HepG2 (cell line): ENCODE measurements at regions not wholly inside any gene's neighbourhood (a gene's known extent, or its start where the extent isn't known, plus 50 kb on each side); places are given as distances from the start of the nearest gene placed in this dataset.

Source experiments
- BRCA1 ChIP-seq: sonication (generic); formaldehyde crosslinking; IDR thresholded peaks from 2 replicates; pipeline ENCODE4 v1.4.0; 2020; ENCODE audit warnings: missing genetic modification reagents
- CEBPZ ChIP-seq: IDR thresholded peaks from 2 replicates; pipeline ENCODE4 v1.6.1; 2012; ENCODE audit warnings: low read length, improper control_type of control experiment
- CREB3 ChIP-seq: sonication (generic); formaldehyde crosslinking; IDR thresholded peaks from 2 replicates; pipeline ENCODE4 v1.5.0; 2020; ENCODE audit warnings: missing genetic modification reagents
- HNF1A ChIP-seq, 2 experiments: sonication (generic) in 1 of 2; formaldehyde crosslinking in 1 of 2; IDR thresholded peaks; 2 replicates each; pipeline versions ENCODE4 v1.4.0 to v1.6.1; 2016 to 2020; ENCODE audit warnings: borderline replicate concordance in 1 of 2, low read depth in 1 of 2, mild to moderate bottlenecking in 1 of 2, missing genetic modification reagents in 1 of 2
- NFYB ChIP-seq: sonication (generic); formaldehyde crosslinking; IDR thresholded peaks from 2 replicates; pipeline ENCODE4 v1.4.0; 2020; ENCODE audit warnings: missing genetic modification reagents
- PITX1 ChIP-seq: sonication (generic); formaldehyde crosslinking; IDR thresholded peaks from 2 replicates; pipeline ENCODE4 v1.5.1; 2020; ENCODE audit warnings: mild to moderate bottlenecking, missing genetic modification reagents
- PPARG ChIP-seq: conservative IDR thresholded peaks from 2 replicates; pipeline ENCODE4 v1.6.1; 2016; ENCODE audit warnings: missing biosample characterization, missing genetic modification reagents
- SRSF1 ChIP-seq: fragments of 200-400 bp; formaldehyde crosslinking; optimal IDR thresholded peaks from 2 replicates; pipeline ENCODE3; 2017; ENCODE audit warnings: mild to moderate bottlenecking, low read depth, low read length, moderate library complexity
- TOPORS ChIP-seq: sonication (generic); formaldehyde crosslinking; IDR thresholded peaks from 2 replicates; pipeline ENCODE4 v1.8.0; 2023; ENCODE audit warnings: mild to moderate bottlenecking, missing genetic modification reagents
- ZBTB7B ChIP-seq: sonication (generic); formaldehyde crosslinking; IDR thresholded peaks from 2 replicates; pipeline ENCODE4 v1.4.0; 2020; ENCODE audit warnings: missing genetic modification reagents
- ZFAT ChIP-seq: sonication (generic); formaldehyde crosslinking; conservative IDR thresholded peaks from 2 replicates; pipeline ENCODE4 v1.8.1; 2023; ENCODE audit warnings: missing genetic modification reagents, inconsistent platforms
- ZNF180 ChIP-seq: sonication (generic); formaldehyde crosslinking; IDR thresholded peaks from 2 replicates; pipeline ENCODE4 v1.4.0; 2020; ENCODE audit warnings: low read depth, missing genetic modification reagents, borderline replicate concordance
- ZNF263 ChIP-seq: sonication (generic); formaldehyde crosslinking; IDR thresholded peaks from 2 replicates; pipeline ENCODE4 v1.4.0; 2020; ENCODE audit warnings: missing genetic modification reagents
- ZNF652 ChIP-seq: IDR thresholded peaks from 2 replicates; pipeline ENCODE4 v1.6.1; 2016; ENCODE audit warnings: low read depth, borderline replicate concordance
- ZNF737 ChIP-seq: sonication (generic); formaldehyde crosslinking; IDR thresholded peaks from 2 replicates; pipeline ENCODE4 v1.5.0; 2020; ENCODE audit warnings: missing genetic modification reagents, mild to moderate bottlenecking, borderline replicate concordance

GRCh38 chr6:139539852-139540251 lies 165.4 kb upstream of the CITED2 start (continued):
- TF ChIP-seq CEBPZ (no peak), ZFAT (CRISPR knock-in tag) (no peak), HNF1A (IDR thresholded peaks at IDR 0.05; ENCODE audit: low read depth) (no peak), HNF1A (CRISPR knock-in tag; IDR thresholded peaks at IDR 0.05; ENCODE audit: borderline replicate concordance) (no peak), PITX1 (CRISPR knock-in tag) (no peak), ZNF737 (CRISPR knock-in tag) (no peak), ZNF180 (no peak), ZNF652 (peak; percentile 27; the same call in 1 of the 2 replicates), TOPORS (CRISPR knock-in tag) (no peak), CREB3 (CRISPR knock-in tag) (no peak), ZNF263 (no peak), ZBTB7B (CRISPR knock-in tag) (no peak), PPARG (no peak), SRSF1 (no peak), BRCA1 (no peak), NFYB (peak; percentile 63)
